Adrenal gland (tissue), 5 donors: ENCODE measurements at regions not wholly inside any gene's neighbourhood (a gene's known extent, or its start where the extent isn't known, plus 50 kb on each side); places are given as distances from the start of the nearest gene placed in this dataset.

Experiments
- POLR2A ChIP-seq, 2 donors: fragments of 450-650 bp; IDR thresholded peaks; one replicate each; pipeline ENCODE4 v1.6.1; 2017; ENCODE audit warnings: antibody characterized with exemption in 2 of 2, mild to moderate bottlenecking in 2 of 2, moderate library complexity in 1 of 2
- TF ChIP-seq, protein P1 (sequence below), 6 experiments: fragments of 450-650 bp in 4 of 6; fragments of 200-600 bp in 2 of 6; sonication (generic) in 1 of 6; IDR thresholded peaks; 1 replicate in 5 of 6; 2 replicates in 1 of 6; pipeline versions ENCODE4 v1.5.1 to v1.8.0; 2016 to 2021; ENCODE audit warnings: antibody characterized with exemption in 6 of 6, mild to moderate bottlenecking in 2 of 6, moderate library complexity in 1 of 6
- donor health status: DM: no; HTN: no; CAD: no.

DNA sequence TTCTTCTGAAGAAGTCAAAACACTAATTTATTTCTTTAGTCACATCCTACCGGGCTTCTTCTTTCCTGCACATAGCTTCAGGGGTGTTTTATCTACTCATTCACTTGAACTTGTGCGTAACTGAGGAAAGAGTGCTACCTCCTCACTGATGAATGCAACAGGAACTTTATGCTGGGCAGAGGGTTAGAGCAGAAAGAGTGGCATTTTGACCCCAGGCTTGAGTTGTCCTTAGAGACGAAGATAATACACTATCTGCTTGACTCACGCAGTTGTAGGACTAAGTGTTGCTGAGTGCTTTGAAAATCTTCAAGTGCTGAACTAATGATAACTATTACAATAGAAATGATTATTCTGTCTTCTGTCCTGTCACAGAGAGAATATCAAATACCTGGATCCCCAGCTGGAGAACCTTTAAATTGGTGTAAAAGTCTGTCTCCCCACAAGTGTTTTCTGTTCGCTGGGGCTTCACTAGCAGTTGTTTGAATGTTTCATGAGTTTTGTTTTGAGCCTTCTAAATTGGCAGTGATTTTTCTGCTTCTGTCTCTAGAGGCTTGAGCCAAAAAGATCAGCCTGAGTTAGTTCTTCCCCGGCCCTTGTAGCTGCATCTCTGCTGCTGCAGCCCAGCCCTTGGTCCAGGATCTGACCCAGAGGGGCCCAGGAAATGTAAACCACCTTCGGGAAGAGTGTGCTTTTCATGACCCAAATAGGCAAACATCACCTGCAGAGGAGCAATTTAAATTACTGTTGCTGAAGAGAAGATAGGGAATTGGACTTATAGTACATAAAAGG, 86.3 kb upstream of the LGALSL start:
- TF ChIP-seq, protein P1, sequence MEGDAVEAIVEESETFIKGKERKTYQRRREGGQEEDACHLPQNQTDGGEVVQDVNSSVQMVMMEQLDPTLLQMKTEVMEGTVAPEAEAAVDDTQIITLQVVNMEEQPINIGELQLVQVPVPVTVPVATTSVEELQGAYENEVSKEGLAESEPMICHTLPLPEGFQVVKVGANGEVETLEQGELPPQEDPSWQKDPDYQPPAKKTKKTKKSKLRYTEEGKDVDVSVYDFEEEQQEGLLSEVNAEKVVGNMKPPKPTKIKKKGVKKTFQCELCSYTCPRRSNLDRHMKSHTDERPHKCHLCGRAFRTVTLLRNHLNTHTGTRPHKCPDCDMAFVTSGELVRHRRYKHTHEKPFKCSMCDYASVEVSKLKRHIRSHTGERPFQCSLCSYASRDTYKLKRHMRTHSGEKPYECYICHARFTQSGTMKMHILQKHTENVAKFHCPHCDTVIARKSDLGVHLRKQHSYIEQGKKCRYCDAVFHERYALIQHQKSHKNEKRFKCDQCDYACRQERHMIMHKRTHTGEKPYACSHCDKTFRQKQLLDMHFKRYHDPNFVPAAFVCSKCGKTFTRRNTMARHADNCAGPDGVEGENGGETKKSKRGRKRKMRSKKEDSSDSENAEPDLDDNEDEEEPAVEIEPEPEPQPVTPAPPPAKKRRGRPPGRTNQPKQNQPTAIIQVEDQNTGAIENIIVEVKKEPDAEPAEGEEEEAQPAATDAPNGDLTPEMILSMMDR (IDR thresholded peaks at IDR 0.05), result no peak
- no peak for TF ChIP-seq POLR2A (IDR thresholded peaks at IDR 0.05)
